PC-9 (cell line): ENCODE measurements at regions not wholly inside any gene's neighbourhood (a gene's known extent, or its start where the extent isn't known, plus 50 kb on each side); places are given as distances from the start of the nearest gene placed in this dataset.

Experiments used
- CTCF ChIP-seq: fragments of 200-600 bp; sonication (generic); conservative IDR thresholded peaks from 2 replicates; pipeline ENCODE4 v1.6.1; 2017; ENCODE audit warnings: mixed run types, antibody characterized with exemption, mild to moderate bottlenecking, moderate library complexity
- EZH2 ChIP-seq: fragments of 200-600 bp; sonication (generic); IDR thresholded peaks from 2 replicates; pipeline ENCODE4 v1.8.0; 2017; ENCODE audit warnings: antibody characterized with exemption, low read depth

GRCh38 chr3:55169608-55170072 is 241.8 kb upstream of the LRTM1 start:
- TF ChIP-seq CTCF (no peak), EZH2 (no peak)
